ENCODE measurements at regions not wholly inside any gene's neighbourhood (a gene's known extent, or its start where the extent isn't known, plus 50 kb on each side); places are given as distances from the start of the nearest gene placed in this dataset.

DNA sequence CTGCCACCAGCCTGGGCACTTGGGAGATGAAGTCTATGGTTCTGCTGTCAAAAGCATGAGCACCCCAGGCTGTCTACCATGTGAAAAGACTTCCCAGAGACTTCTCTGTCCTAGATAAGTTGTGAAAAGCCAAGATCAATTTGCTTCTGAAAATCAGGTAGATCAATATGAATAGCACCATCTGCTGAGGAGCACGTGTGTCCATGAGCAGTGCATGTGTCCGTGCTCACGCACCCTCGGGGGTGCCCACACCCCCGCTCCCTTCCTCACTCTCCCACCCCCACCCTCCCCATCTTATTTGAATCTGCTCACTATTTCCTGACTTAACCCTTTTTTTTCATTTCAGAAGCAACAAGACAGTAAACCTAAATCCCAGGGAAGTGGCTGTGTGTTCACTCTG is 238.3 kb upstream of the SDK2 start:
- TF ChIP-seq FOXP2 (optimal IDR thresholded peaks at IDR 0.05; ENCODE audit: borderline replicate concordance, extremely low read depth, extremely low read length, insufficient read depth) = no peak
- no peak for TF ChIP-seq POLR2AphosphoS5 (IDR thresholded peaks at IDR 0.05; ENCODE audit: low read depth, low read length)

Data from PFSK-1 (cell line).